ENCODE measurements at regions not wholly inside any gene's neighbourhood (a gene's known extent, or its start where the extent isn't known, plus 50 kb on each side); places are given as distances from the start of the nearest gene placed in this dataset.

DNA sequence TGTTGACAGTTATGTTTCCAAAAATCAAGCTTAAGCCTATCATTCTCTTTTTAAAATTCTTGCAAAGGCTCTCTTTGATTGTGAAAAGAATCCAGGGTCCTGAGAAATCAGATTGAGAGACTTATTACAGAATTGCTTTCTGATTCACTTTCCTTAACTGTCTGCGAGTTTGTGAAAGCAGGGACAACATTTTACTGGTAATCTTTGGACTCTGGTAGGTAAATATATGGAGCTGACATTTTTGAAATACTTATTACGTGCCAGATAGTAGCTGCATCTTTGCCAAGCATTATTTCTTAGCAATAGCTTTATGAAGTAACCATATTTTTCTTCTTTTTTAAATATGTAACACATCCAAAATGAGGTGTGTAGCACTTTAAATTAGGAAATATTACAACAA is 570.9 kb downstream of the CMPK2 start:
- H3K27ac ChIP-seq (ENCODE audit: insufficient read length, low read depth, low read length), result no peak overlapping the region
- Mint-ChIP-seq H3K27ac (no peak overlapping the region), H3K4me3 (no peak overlapping the region), H3K4me1 (peaks cover 8 to 10% of the 10 kb centered on the region in 2 experiments), H3K9me3 (peaks cover 25 to 41% of the 10 kb centered on the region in 2 experiments), H3K27me3 (ENCODE audit: low read depth) (no peaks in the 10 kb centered on the region), H3K36me3 (ENCODE audit: insufficient read depth in 1 of 3, low read depth in 3 of 3) (peaks cover 13 to 34% (median 20%) of the 10 kb centered on the region in 3 experiments)
- H3K14ac ChIP-seq (ENCODE audit: insufficient read depth, low read length), result no peak overlapping the region
- H2BK12ac ChIP-seq (ENCODE audit: insufficient read length, low read depth, low read length), result no peak overlapping the region
- H3K4me2 ChIP-seq (ENCODE audit: insufficient read depth, insufficient read length, low read length), result no peak overlapping the region
- no peaks in the 10 kb centered on the region for H3K27me3 ChIP-seq (ENCODE audit: insufficient read depth, low read length)
- no peaks in the 10 kb centered on the region for H4K20me1 ChIP-seq (ENCODE audit: control insufficient read depth, insufficient read depth, insufficient read length)
- no peak overlapping the region for H3K9ac ChIP-seq (ENCODE audit: extremely low read depth, insufficient read length, low read length)
- no peak for DNase-seq
- no peaks in the 10 kb centered on the region for H3K79me1 ChIP-seq (ENCODE audit: insufficient read depth, low read depth, low read length, poor library complexity, severe bottlenecking)
- H3K79me2 ChIP-seq (ENCODE audit: insufficient read depth, low read length), result no peaks in the 10 kb centered on the region
- no peak overlapping the region for H4K5ac ChIP-seq (ENCODE audit: insufficient read length, low read depth, low read length)
- H3T11ph ChIP-seq (ENCODE audit: low read length), result no peak overlapping the region
- TF ChIP-seq, protein P1, sequence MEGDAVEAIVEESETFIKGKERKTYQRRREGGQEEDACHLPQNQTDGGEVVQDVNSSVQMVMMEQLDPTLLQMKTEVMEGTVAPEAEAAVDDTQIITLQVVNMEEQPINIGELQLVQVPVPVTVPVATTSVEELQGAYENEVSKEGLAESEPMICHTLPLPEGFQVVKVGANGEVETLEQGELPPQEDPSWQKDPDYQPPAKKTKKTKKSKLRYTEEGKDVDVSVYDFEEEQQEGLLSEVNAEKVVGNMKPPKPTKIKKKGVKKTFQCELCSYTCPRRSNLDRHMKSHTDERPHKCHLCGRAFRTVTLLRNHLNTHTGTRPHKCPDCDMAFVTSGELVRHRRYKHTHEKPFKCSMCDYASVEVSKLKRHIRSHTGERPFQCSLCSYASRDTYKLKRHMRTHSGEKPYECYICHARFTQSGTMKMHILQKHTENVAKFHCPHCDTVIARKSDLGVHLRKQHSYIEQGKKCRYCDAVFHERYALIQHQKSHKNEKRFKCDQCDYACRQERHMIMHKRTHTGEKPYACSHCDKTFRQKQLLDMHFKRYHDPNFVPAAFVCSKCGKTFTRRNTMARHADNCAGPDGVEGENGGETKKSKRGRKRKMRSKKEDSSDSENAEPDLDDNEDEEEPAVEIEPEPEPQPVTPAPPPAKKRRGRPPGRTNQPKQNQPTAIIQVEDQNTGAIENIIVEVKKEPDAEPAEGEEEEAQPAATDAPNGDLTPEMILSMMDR (conservative IDR thresholded peaks at IDR 0.05), result no peak
- no peaks in the 10 kb centered on the region for H3K9me3 ChIP-seq (ENCODE audit: control insufficient read depth, low read depth, low read length)
- no peak overlapping the region for H3K4ac ChIP-seq (ENCODE audit: low read depth, low read length)
- no peak overlapping the region for H3K56ac ChIP-seq (ENCODE audit: insufficient read length, low read depth, low read length)
- no peak overlapping the region for H2BK120ac ChIP-seq (ENCODE audit: low read depth, low read length, poor library complexity, severe bottlenecking)
- no peak overlapping the region for H3K18ac ChIP-seq (ENCODE audit: insufficient read length, low read depth, low read length)
- H2AFZ ChIP-seq (ENCODE audit: low read length), result no peak overlapping the region
- no CpG with 5 or more reads among the region's 2 CpGs for WGBS (ENCODE audit: extremely low coverage, insufficient read length, low lambda C conversion rate)
- no peak overlapping the region for H3K23ac ChIP-seq (ENCODE audit: insufficient read length, low read depth, low read length)
- no peak overlapping the region for H2BK20ac ChIP-seq (ENCODE audit: low read depth, low read length, poor library complexity, severe bottlenecking)
- no peaks in the 10 kb centered on the region for H3K4me1 ChIP-seq (ENCODE audit: insufficient read depth, low read length)
- no peak overlapping the region for H2BK5ac ChIP-seq (ENCODE audit: insufficient read length, low read length)
- H4K8ac ChIP-seq (replicated peaks; ENCODE audit: insufficient read length, low read depth, low read length), result no peak overlapping the region
- H2BK15ac ChIP-seq (ENCODE audit: low read depth, low read length), result no peak overlapping the region
- H4K91ac ChIP-seq (ENCODE audit: insufficient read length, low read depth, low read length), result no peak overlapping the region
- H2AK5ac ChIP-seq (ENCODE audit: insufficient read length, low read length), result no peak overlapping the region
- no peaks in the 10 kb centered on the region for H3K23me2 ChIP-seq (ENCODE audit: insufficient read length, low read depth, low read length, poor library complexity, severe bottlenecking)

Data from H9 (cell line).